AG04450 (cell line): ENCODE measurements at regions not wholly inside any gene's neighbourhood (a gene's known extent, or its start where the extent isn't known, plus 50 kb on each side); places are given as distances from the start of the nearest gene placed in this dataset.

ENCODE experiments used
- CTCF ChIA-PET: fragments of 300-600, 350-600 bp; formaldehyde crosslinking; extraction: SDS; loops from one replicate; lab custom pipeline; 2022; ENCODE audit warnings: antibody characterized with exemption, inconsistent platforms; lab: Charles Lee
- POLR2A ChIA-PET: fragments of 350-600 bp; formaldehyde crosslinking; extraction: SDS; loops from one replicate; lab custom pipeline; 2021; ENCODE audit warnings: antibody characterized with exemption, inconsistent platforms; lab: Yijun Ruan, JAX
- DNase-seq: peaks from one replicate; pipeline ENCODE4 v3.0.0-alpha.2; 2011; ENCODE audit warnings: low read depth, low spot score
- H3K27ac ChIP-seq: one replicate; pipeline ENCODE4 v1.5.1; 2012; ENCODE audit warnings: low read depth, low read length, control low read depth
- H3K27me3 ChIP-seq: one replicate; pipeline ENCODE4 v1.6.0; 2012; ENCODE audit warnings: low read length; ENCODE audit not compliant: control insufficient read depth, insufficient read depth
- H3K4me3 ChIP-seq: 2 replicates; pipeline ENCODE4 v1.5.1; 2011; ENCODE audit warnings: mild to moderate bottlenecking, low read depth, low read length, control low read depth
- H3K9me3 ChIP-seq: 2 replicates; pipeline ENCODE4 v1.5.1; 2012; ENCODE audit warnings: low read length; ENCODE audit not compliant: control insufficient read depth, insufficient read depth
- TF ChIP-seq, protein P1 (sequence below): IDR thresholded peaks from 2 replicates; pipeline ENCODE4 v1.5.1; 2011; ENCODE audit warnings: low read depth, low read length, control low read depth, inconsistent platforms

DNA sequence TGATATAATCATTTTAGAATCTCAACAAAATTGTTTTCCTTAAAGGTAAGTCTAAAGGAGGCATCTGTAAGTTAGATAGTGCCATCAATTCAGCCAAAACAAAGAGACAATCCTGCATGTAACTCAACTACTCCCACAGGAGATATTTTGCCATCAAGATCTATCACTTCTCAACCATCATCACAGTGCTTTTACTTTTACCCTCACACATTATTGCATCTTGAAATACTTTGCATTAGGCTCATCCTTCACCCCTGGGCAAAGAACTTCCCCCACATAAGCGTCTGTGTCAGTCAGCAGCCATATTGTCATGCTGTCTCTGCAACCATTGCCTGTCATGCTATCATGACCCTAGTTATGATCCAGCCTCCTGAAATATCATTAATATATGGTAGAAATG is 54.9 kb upstream of the NLGN1 start:
- Histone ChIP-seq H3K4me3 (no peak overlapping the region), H3K27ac (no peak overlapping the region), H3K27me3 (no peaks in the 10 kb centered on the region), H3K9me3 (no peaks in the 10 kb centered on the region)
- TF ChIP-seq, protein P1, sequence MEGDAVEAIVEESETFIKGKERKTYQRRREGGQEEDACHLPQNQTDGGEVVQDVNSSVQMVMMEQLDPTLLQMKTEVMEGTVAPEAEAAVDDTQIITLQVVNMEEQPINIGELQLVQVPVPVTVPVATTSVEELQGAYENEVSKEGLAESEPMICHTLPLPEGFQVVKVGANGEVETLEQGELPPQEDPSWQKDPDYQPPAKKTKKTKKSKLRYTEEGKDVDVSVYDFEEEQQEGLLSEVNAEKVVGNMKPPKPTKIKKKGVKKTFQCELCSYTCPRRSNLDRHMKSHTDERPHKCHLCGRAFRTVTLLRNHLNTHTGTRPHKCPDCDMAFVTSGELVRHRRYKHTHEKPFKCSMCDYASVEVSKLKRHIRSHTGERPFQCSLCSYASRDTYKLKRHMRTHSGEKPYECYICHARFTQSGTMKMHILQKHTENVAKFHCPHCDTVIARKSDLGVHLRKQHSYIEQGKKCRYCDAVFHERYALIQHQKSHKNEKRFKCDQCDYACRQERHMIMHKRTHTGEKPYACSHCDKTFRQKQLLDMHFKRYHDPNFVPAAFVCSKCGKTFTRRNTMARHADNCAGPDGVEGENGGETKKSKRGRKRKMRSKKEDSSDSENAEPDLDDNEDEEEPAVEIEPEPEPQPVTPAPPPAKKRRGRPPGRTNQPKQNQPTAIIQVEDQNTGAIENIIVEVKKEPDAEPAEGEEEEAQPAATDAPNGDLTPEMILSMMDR: no peak
- ChIA-PET CTCF (no interaction called here), POLR2A (no interaction called here)
- no peak for DNase-seq

DNA sequence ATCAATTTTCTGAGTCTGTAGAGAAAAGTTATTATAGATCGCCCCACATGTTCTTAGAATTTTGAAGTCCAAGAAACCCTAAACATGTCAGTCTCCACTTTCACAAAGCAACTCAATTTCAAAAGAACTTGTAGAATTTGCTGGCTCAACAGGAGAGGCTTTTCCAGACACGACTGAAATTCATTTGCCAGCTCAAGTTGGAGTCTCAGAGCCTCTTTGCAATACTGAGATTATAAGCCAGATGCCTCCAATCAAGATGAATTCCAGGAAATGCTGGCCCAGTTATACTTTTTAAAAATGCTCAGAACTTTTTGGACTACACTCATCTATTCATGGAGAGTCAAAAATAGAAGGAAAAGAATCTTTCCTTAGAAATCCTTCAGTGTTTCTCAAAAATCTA is 56.9 kb upstream of the NLGN1 start:
- ChIA-PET POLR2A (no interaction called here), CTCF (no interaction called here)
- TF ChIP-seq, protein P1: no peak
- Histone ChIP-seq H3K27me3 (no peaks in the 10 kb centered on the region), H3K9me3 (no peaks in the 10 kb centered on the region), H3K27ac (no peak overlapping the region), H3K4me3 (no peak overlapping the region)
- DNase-seq: no peak

DNA sequence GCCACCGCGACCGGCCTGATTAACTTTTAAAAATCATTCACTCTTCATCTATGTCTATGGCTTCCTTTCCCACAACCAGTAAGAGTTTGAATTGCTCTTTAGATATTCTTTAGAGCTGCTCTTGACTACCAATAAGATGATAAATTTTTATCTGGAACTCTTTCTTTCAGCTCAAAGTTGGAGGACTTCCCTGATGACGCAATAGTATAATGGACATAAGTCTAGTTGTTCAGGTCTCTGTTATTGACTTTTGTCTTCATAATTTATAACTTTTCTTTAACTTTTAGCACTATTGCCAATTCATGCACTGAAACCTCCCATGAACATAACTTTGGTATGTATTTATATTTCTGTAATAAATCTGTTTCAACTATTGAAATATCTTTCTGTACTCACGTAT is 61.3 kb upstream of the NLGN1 start:
- ChIA-PET CTCF (no interaction called here), POLR2A (no interaction called here)
- Histone ChIP-seq H3K27me3 (no peaks in the 10 kb centered on the region), H3K27ac (no peak overlapping the region), H3K9me3 (no peaks in the 10 kb centered on the region), H3K4me3 (no peak overlapping the region)
- TF ChIP-seq, protein P1: no peak
- no peak for DNase-seq

DNA sequence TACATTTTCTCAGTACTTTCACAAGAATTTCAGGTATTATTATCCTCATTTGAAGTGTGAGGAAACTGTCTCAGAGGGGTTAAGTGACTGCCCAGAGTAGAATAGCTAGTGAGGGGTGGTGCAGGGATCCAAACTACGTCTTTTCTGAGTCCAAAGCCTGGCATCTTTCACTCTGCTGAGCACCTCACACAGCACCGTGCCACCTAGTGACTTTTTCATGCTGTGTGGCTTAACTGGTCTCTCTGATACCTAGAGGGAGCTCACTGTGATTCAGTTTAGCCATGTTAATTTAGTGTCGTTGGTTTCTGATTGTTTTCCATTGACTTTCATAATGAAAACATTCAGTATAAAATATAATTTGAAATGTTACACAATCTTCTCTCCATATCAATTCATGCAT is 91.4 kb upstream of the NLGN1 start:
- POLR2A ChIA-PET: no interaction called here
- DNase-seq: no peak
- CTCF ChIA-PET: interaction anchor here (0.6 kb wide), 1 partner anchor 260 kb away, joined by 5 read pairs; no protein-coding TSS in a partner anchor
- Histone ChIP-seq H3K9me3 (no peaks in the 10 kb centered on the region), H3K27ac (no peak overlapping the region), H3K27me3 (no peaks in the 10 kb centered on the region), H3K4me3 (no peak overlapping the region)
- TF ChIP-seq, protein P1: no peak

DNA sequence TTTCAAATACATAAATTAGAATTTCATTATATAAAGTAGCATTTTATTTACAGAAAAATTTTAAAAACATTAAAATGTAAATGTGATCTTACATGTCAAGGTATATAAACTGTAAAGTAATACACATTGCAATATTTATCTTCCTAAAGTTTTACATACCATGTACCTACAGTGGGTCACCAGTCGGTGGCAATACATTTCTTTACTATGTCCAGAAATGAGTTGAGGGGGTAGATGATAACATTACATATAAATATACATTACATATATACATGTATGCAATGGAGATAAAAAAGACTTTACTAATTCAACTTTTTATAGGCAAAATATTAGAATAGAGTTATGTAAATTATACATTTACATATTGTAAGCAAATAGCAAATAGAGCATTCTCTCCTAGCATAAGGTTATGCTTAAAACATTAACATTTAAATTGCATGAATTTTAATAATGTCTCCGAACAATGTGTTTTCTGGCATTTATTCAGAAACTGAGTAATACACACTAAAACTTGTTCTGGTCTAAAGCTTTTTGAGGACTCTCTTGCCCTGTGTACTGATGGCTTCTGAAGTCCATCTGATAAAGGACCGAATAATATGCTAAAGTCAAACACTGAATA is 93.3 kb upstream of the NLGN1 start:
- H3K9me3 ChIP-seq: no peaks in the 10 kb centered on the region
- ChIA-PET POLR2A (no interaction called here), CTCF (no interaction called here)
- TF ChIP-seq, protein P1: no peak
- no peak overlapping the region for H3K4me3 ChIP-seq
- no peak for DNase-seq
- H3K27ac ChIP-seq: no peak overlapping the region
- no peaks in the 10 kb centered on the region for H3K27me3 ChIP-seq
